ENCODE measurements at regions not wholly inside any gene's neighbourhood (a gene's known extent, or its start where the extent isn't known, plus 50 kb on each side); places are given as distances from the start of the nearest gene placed in this dataset.
A peak's percentile ranks its signal among the peaks of the same experiment; 100 is the strongest.

DNA sequence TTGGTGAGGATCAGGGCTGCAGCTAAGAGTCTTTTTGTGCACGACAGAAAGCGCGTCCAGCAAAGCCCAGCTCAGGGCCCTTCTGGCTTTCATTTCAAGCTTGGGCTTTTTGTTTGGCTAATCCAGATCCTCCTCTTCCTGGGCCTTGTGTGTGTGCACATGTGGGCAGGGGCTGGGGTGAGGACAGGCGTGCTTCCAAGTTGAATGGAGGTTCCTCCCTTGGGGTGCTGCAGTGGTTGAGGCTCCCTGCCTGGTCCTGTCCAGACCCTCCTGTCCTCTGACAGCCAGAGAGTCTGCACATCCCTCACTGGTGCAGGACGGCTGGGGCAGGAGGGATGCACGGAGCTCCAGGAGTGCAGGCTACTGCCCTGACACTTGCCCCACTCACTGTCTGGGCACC, 62.0 kb upstream of the NECTIN1 start:
- no peaks in the 10 kb centered on the region for H3K36me3 ChIP-seq (ENCODE audit: control insufficient read depth, insufficient read depth, low read length)
- BruUV-seq (replicated peaks) = no TSS peak
- H3K9me3 ChIP-seq = no peaks in the 10 kb centered on the region
- CTCF ChIA-PET = interaction anchor here (0.6 to 1.6 kb wide), 2 partner anchors 18 to 72 kb away, joined by 4 to 5 read pairs; no protein-coding TSS in a partner anchor
- Mint-ChIP-seq H3K4me1 (ENCODE audit: low read depth, unreplicated experiment) (no peaks in the 10 kb centered on the region), H3K9me3 (ENCODE audit: unreplicated experiment) (no peaks in the 10 kb centered on the region), H3K4me3 (ENCODE audit: unreplicated experiment) (no peak overlapping the region), H3K27ac (ENCODE audit: unreplicated experiment) (no peak overlapping the region), H3K36me3 (ENCODE audit: insufficient read depth, unreplicated experiment) (no peaks in the 10 kb centered on the region), H3K27me3 (ENCODE audit: insufficient read depth, unreplicated experiment) (no peaks in the 10 kb centered on the region)
- no peaks in the 10 kb centered on the region for H3K4me1 ChIP-seq
- no peak overlapping the region for H3K4me3 ChIP-seq (ENCODE audit: low read depth, low read length)
- peak in 1 of 2 experiments; percentile 40 for DNase-seq
- no peaks in the 10 kb centered on the region for H3K27me3 ChIP-seq (replicated peaks; ENCODE audit: control insufficient read depth, insufficient read depth, low read length)
- intact Hi-C loops (cut with micrococcal nuclease; ENCODE audit: unreplicated experiment) = loop anchor here (10.0 kb wide), 1 partner anchor 126 kb away; no protein-coding TSS in a partner anchor
- POLR2A ChIA-PET = no interaction called here
- TF ChIP-seq, protein P1, sequence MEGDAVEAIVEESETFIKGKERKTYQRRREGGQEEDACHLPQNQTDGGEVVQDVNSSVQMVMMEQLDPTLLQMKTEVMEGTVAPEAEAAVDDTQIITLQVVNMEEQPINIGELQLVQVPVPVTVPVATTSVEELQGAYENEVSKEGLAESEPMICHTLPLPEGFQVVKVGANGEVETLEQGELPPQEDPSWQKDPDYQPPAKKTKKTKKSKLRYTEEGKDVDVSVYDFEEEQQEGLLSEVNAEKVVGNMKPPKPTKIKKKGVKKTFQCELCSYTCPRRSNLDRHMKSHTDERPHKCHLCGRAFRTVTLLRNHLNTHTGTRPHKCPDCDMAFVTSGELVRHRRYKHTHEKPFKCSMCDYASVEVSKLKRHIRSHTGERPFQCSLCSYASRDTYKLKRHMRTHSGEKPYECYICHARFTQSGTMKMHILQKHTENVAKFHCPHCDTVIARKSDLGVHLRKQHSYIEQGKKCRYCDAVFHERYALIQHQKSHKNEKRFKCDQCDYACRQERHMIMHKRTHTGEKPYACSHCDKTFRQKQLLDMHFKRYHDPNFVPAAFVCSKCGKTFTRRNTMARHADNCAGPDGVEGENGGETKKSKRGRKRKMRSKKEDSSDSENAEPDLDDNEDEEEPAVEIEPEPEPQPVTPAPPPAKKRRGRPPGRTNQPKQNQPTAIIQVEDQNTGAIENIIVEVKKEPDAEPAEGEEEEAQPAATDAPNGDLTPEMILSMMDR (IDR thresholded peaks at IDR 0.05; ENCODE audit: insufficient read depth in 1 of 2, low read depth in 1 of 2, low read length in 1 of 2, severe bottlenecking in 1 of 2, unreplicated experiment in 1 of 2) = no peak

DNA sequence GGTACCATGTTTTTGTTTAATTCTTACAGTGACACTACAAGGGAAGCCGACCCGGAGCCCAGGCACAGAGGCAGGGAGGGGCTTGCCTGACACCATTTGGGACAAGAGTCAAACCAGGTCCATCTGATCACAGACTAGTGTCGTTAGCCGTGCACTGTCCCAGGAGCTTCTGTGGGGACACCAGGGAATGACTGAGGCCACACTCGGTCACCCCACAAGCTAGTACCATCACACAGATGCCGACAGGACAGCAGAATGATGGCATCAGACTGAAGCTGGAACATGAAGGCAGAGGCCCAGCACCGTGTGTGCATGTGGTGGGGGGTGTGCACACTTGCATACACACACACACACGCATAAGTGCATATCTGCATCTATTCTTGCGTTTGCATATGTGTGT, 61.5 kb upstream of the NECTIN1 start:
- TF ChIP-seq, protein P1 (IDR thresholded peaks at IDR 0.05; ENCODE audit: insufficient read depth in 1 of 2, low read depth in 1 of 2, low read length in 1 of 2, severe bottlenecking in 1 of 2, unreplicated experiment in 1 of 2) = no peak
- Mint-ChIP-seq H3K9me3 (ENCODE audit: unreplicated experiment) (no peaks in the 10 kb centered on the region), H3K4me1 (ENCODE audit: low read depth, unreplicated experiment) (no peaks in the 10 kb centered on the region), H3K27me3 (ENCODE audit: insufficient read depth, unreplicated experiment) (no peaks in the 10 kb centered on the region), H3K4me3 (ENCODE audit: unreplicated experiment) (no peak overlapping the region), H3K36me3 (ENCODE audit: insufficient read depth, unreplicated experiment) (no peaks in the 10 kb centered on the region), H3K27ac (ENCODE audit: unreplicated experiment) (no peak overlapping the region)
- no TSS peak for BruUV-seq (replicated peaks)
- CTCF ChIA-PET = interaction anchor here (0.6 to 1.6 kb wide), 4 partner anchors 17 to 203 kb away, joined by 3 to 6 read pairs (median 4); no protein-coding TSS in a partner anchor
- no peaks in the 10 kb centered on the region for H3K4me1 ChIP-seq
- no peaks in the 10 kb centered on the region for H3K9me3 ChIP-seq
- no peaks in the 10 kb centered on the region for H3K36me3 ChIP-seq (ENCODE audit: control insufficient read depth, insufficient read depth, low read length)
- intact Hi-C loops (cut with micrococcal nuclease; ENCODE audit: unreplicated experiment) = loop anchor here (10.0 kb wide), 1 partner anchor 126 kb away; no protein-coding TSS in a partner anchor
- no peak overlapping the region for H3K4me3 ChIP-seq (ENCODE audit: low read depth, low read length)
- POLR2A ChIA-PET = no interaction called here
- H3K27me3 ChIP-seq (replicated peaks; ENCODE audit: control insufficient read depth, insufficient read depth, low read length) = no peaks in the 10 kb centered on the region
- peak in 1 of 2 experiments; percentile 17 for DNase-seq

DNA sequence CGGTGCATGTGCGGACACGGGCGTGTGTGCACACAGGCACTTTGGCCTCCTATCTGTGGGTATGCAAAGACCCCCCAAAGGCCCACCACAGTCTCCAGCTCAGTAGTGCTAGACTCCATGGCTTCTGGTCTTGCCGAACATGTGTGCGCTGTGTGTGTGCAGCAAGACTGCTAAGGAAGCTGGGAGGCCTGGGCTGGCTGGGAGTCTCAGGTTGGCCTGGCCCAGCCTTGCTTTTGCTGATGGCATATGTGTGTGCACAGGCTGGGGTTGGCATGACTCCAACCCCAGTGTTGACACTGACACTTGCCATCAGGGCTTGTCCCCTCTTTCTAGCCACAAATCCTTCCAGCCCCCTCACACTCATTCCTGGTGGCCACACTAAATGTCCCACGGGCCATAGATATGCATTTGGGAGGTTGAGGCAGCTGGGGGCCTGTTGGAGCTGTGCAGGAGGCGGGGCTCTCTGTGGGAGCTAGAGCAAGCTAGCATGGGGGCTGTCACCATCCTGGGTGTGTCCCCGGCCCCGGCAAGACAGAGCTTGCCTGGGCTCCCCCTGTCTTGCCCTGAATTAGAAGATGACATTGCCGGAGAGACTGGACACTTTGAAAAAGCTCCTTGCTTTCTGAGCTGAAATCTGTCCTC, 60.9 kb upstream of the NECTIN1 start:
- no peak overlapping the region for H3K4me3 ChIP-seq (ENCODE audit: low read depth, low read length)
- BruUV-seq (replicated peaks) = no TSS peak
- ChIA-PET POLR2A (no interaction called here), CTCF (interaction anchor here (0.6 to 1.6 kb wide), 5 partner anchors 16 to 319 kb away, joined by 3 to 6 read pairs (median 3); no protein-coding TSS in a partner anchor)
- no peaks in the 10 kb centered on the region for H3K27me3 ChIP-seq (replicated peaks; ENCODE audit: control insufficient read depth, insufficient read depth, low read length)
- H3K27me3 Mint-ChIP-seq (ENCODE audit: insufficient read depth, unreplicated experiment) = no peaks in the 10 kb centered on the region
- TF ChIP-seq, protein P1 (IDR thresholded peaks at IDR 0.05; ENCODE audit: insufficient read depth in 1 of 2, low read depth in 1 of 2, low read length in 1 of 2, severe bottlenecking in 1 of 2, unreplicated experiment in 1 of 2) = no peak
- no peaks in the 10 kb centered on the region for H3K4me1 Mint-ChIP-seq (ENCODE audit: low read depth, unreplicated experiment)
- no peaks in the 10 kb centered on the region for H3K9me3 Mint-ChIP-seq (ENCODE audit: unreplicated experiment)
- H3K36me3 Mint-ChIP-seq (ENCODE audit: insufficient read depth, unreplicated experiment) = no peaks in the 10 kb centered on the region
- no peak overlapping the region for H3K27ac Mint-ChIP-seq (ENCODE audit: unreplicated experiment)
- H3K9me3 ChIP-seq = no peaks in the 10 kb centered on the region
- H3K4me3 Mint-ChIP-seq (ENCODE audit: unreplicated experiment) = no peak overlapping the region
- H3K36me3 ChIP-seq (ENCODE audit: control insufficient read depth, insufficient read depth, low read length) = no peaks in the 10 kb centered on the region
- intact Hi-C loops (cut with micrococcal nuclease; ENCODE audit: unreplicated experiment) = loop anchor here (10.0 kb wide), 2 partner anchors 125 to 205 kb away; no protein-coding TSS in a partner anchor
- no peak for DNase-seq
- no peaks in the 10 kb centered on the region for H3K4me1 ChIP-seq

Data from Caco-2 (cell line).